ENCODE measurements at regions not wholly inside any gene's neighbourhood (a gene's known extent, or its start where the extent isn't known, plus 50 kb on each side); places are given as distances from the start of the nearest gene placed in this dataset.

GRCh38 chr3:102000620-102001209 is 151.4 kb downstream of the NFKBIZ start:
- Mint-ChIP-seq H3K27ac (no peak overlapping the region), H3K36me3 (ENCODE audit: low read depth) (no peaks in the 10 kb centered on the region), H3K9me3 (no peaks in the 10 kb centered on the region), H3K27me3 (ENCODE audit: insufficient read depth) (no peaks in the 10 kb centered on the region), H3K4me1 (no peaks in the 10 kb centered on the region), H3K4me3 (no peak overlapping the region)
- DNase-seq = no peak
- no peak for TF ChIP-seq CTCF (conservative IDR thresholded peaks at IDR 0.05)
- WGBS, 2 experiments (ENCODE audit: insufficient coverage in 1 of 2, insufficient read length in 1 of 2) = 74 to 87% methylated on average over 2 to 3 of the region's 3 CpGs
- Histone ChIP-seq H3K27ac (ENCODE audit: low read depth, low read length) (no peak overlapping the region), H3K36me3 (ENCODE audit: control insufficient read depth, insufficient read depth, low read length) (no peaks in the 10 kb centered on the region), H3K9ac (ENCODE audit: extremely low read depth, low read length, poor library complexity, severe bottlenecking) (no peak overlapping the region), H3K9me3 (ENCODE audit: control insufficient read depth, low read length) (no peaks in the 10 kb centered on the region), H3K27me3 (ENCODE audit: control insufficient read depth, insufficient read depth, low read length, poor library complexity, severe bottlenecking) (peaks cover 6% of the 10 kb centered on the region), H3K4me3 (ENCODE audit: low read length) (no peak overlapping the region), H3K4me1 (ENCODE audit: control insufficient read depth, insufficient read depth, low read length) (no peaks in the 10 kb centered on the region)

GRCh38 chr3:102002056-102002455 is 152.7 kb downstream of the NFKBIZ start:
- WGBS, 2 experiments (ENCODE audit: insufficient coverage in 1 of 2, insufficient read length in 1 of 2) = 75 to 79% methylated on average over 1 of the region's 1 CpG

GRCh38 chr3:102004561-102004960 is 155.2 kb downstream of the NFKBIZ start:
- no peaks in the 10 kb centered on the region for H3K36me3 ChIP-seq (ENCODE audit: control insufficient read depth, insufficient read depth, low read length)
- no peak overlapping the region for H3K4me3 ChIP-seq (ENCODE audit: low read length)
- no peak overlapping the region for H3K27ac Mint-ChIP-seq
- H3K9me3 Mint-ChIP-seq = peaks cover 24% of the 10 kb centered on the region
- H3K9ac ChIP-seq (ENCODE audit: extremely low read depth, low read length, poor library complexity, severe bottlenecking) = no peak overlapping the region
- peaks cover 2% of the 10 kb centered on the region for H3K27me3 ChIP-seq (ENCODE audit: control insufficient read depth, insufficient read depth, low read length, poor library complexity, severe bottlenecking)
- no peaks in the 10 kb centered on the region for H3K27me3 Mint-ChIP-seq (ENCODE audit: insufficient read depth)
- H3K4me1 ChIP-seq (ENCODE audit: control insufficient read depth, insufficient read depth, low read length) = no peaks in the 10 kb centered on the region
- H3K27ac ChIP-seq (ENCODE audit: low read depth, low read length) = no peak overlapping the region
- DNase-seq = no peak
- 98 to 100% methylated on average over 1 to 2 of the region's 2 CpGs for WGBS, 2 experiments (ENCODE audit: insufficient coverage in 1 of 2, insufficient read length in 1 of 2)
- H3K4me3 Mint-ChIP-seq = no peak overlapping the region
- no peak for TF ChIP-seq CTCF (conservative IDR thresholded peaks at IDR 0.05)
- no peaks in the 10 kb centered on the region for H3K36me3 Mint-ChIP-seq (ENCODE audit: low read depth)
- no peaks in the 10 kb centered on the region for H3K4me1 Mint-ChIP-seq
- H3K9me3 ChIP-seq (ENCODE audit: control insufficient read depth, low read length) = no peaks in the 10 kb centered on the region

More at GRCh38 chr3:102002056-102002455, 152.7 kb downstream of the NFKBIZ start:
- Histone ChIP-seq H3K9me3 (ENCODE audit: control insufficient read depth, low read length) (no peaks in the 10 kb centered on the region), H3K4me3 (ENCODE audit: low read length) (no peak overlapping the region), H3K36me3 (ENCODE audit: control insufficient read depth, insufficient read depth, low read length) (no peaks in the 10 kb centered on the region), H3K4me1 (ENCODE audit: control insufficient read depth, insufficient read depth, low read length) (no peaks in the 10 kb centered on the region), H3K9ac (ENCODE audit: extremely low read depth, low read length, poor library complexity, severe bottlenecking) (no peak overlapping the region), H3K27me3 (ENCODE audit: control insufficient read depth, insufficient read depth, low read length, poor library complexity, severe bottlenecking) (peaks cover 6% of the 10 kb centered on the region), H3K27ac (ENCODE audit: low read depth, low read length) (no peak overlapping the region)
- H3K4me1 Mint-ChIP-seq = no peaks in the 10 kb centered on the region
- no peak overlapping the region for H3K4me3 Mint-ChIP-seq
- TF ChIP-seq CTCF (conservative IDR thresholded peaks at IDR 0.05) = no peak
- no peaks in the 10 kb centered on the region for H3K36me3 Mint-ChIP-seq (ENCODE audit: low read depth)
- DNase-seq = no peak
- H3K27me3 Mint-ChIP-seq (ENCODE audit: insufficient read depth) = no peaks in the 10 kb centered on the region
- peaks cover 3% of the 10 kb centered on the region for H3K9me3 Mint-ChIP-seq
- no peak overlapping the region for H3K27ac Mint-ChIP-seq

All from endodermal cell (in vitro differentiated cells).